Mammary epithelial cell (primary cell): ENCODE measurements at regions not wholly inside any gene's neighbourhood (a gene's known extent, or its start where the extent isn't known, plus 50 kb on each side); places are given as distances from the start of the nearest gene placed in this dataset.

Source experiments
- CTCF ChIP-seq, 2 donors: IDR thresholded peaks in 1 of 2; conservative IDR thresholded peaks in 1 of 2; 2 replicates each; pipeline ENCODE4 v1.5.1; 2011 to 2012; ENCODE audit warnings: inconsistent platforms in 2 of 2, low read length in 2 of 2, mild to moderate bottlenecking in 2 of 2, control low read depth in 1 of 2, low read depth in 1 of 2; ENCODE audit not compliant: insufficient read depth in 1 of 2; ENCODE audit errors: extremely low read depth in 1 of 2
- EZH2 ChIP-seq: IDR thresholded peaks from 2 replicates; pipeline ENCODE4 v1.6.1; 2012; ENCODE audit warnings: low read length, inconsistent platforms, borderline replicate concordance

- TF ChIP-seq EZH2 (no peak), CTCF (conservative IDR thresholded peaks at IDR 0.05 in 1 of 2, IDR thresholded peaks at IDR 0.05 in 1 of 2; ENCODE audit: extremely low read depth in 1 of 2, insufficient read depth in 1 of 2, low read depth in 1 of 2, low read length in 2 of 2) (no peak)
These were observed 97.1 kb downstream of the ADAMTS15 start for GRCh38 chr11:130545449-130546072.
